KMS-11 (cell line): ENCODE measurements at regions not wholly inside any gene's neighbourhood (a gene's known extent, or its start where the extent isn't known, plus 50 kb on each side); places are given as distances from the start of the nearest gene placed in this dataset.

Experiments used
- H2AFZ ChIP-seq: fragments of 200-600 bp; sonication (generic); 2 replicates; pipeline ENCODE4 v1.6.1; 2016; ENCODE audit warnings: antibody characterized with exemption, mixed run types, low read depth
- H3K27ac ChIP-seq: fragments of 200-600 bp; sonication (generic); 2 replicates; pipeline ENCODE4 v1.6.1; 2016; ENCODE audit warnings: mild to moderate bottlenecking, mixed run types
- H3K27me3 ChIP-seq: fragments of 200-600 bp; sonication (generic); 2 replicates; pipeline ENCODE4 v1.6.1; 2017; ENCODE audit warnings: mild to moderate bottlenecking, low read depth, mixed run types, moderate library complexity; ENCODE audit not compliant: insufficient read depth
- H3K36me3 ChIP-seq: fragments of 200-600 bp; sonication (generic); 2 replicates; pipeline ENCODE4 v1.6.1; 2017; ENCODE audit warnings: mild to moderate bottlenecking, mixed run types; ENCODE audit not compliant: insufficient read depth
- H3K4me1 ChIP-seq: fragments of 200-600 bp; sonication (generic); 2 replicates; pipeline ENCODE4 v1.6.1; 2016; ENCODE audit warnings: mild to moderate bottlenecking, low read depth, mixed run types; ENCODE audit not compliant: poor library complexity, severe bottlenecking
- H3K4me2 ChIP-seq: fragments of 200-600 bp; sonication (generic); 2 replicates; pipeline ENCODE4 v1.7.0; 2016; ENCODE audit warnings: mild to moderate bottlenecking, mixed run types
- H3K4me3 ChIP-seq: fragments of 200-600 bp; sonication (generic); IDR thresholded peaks from 2 replicates; pipeline ENCODE4 v1.6.1; 2017; ENCODE audit warnings: low read depth, low read length, mixed read lengths; ENCODE audit not compliant: insufficient read depth
- H3K79me2 ChIP-seq: fragments of 200-600 bp; sonication (generic); 2 replicates; pipeline ENCODE4 v1.6.1; 2016; ENCODE audit warnings: low read depth, mixed run types; ENCODE audit not compliant: insufficient read depth
- H3K9ac ChIP-seq: fragments of 200-600 bp; sonication (generic); 2 replicates; pipeline ENCODE4 v1.6.1; 2016; ENCODE audit warnings: mild to moderate bottlenecking, mixed run types
- H4K20me1 ChIP-seq: fragments of 200-600 bp; sonication (generic); 2 replicates; pipeline ENCODE4 v1.6.1; 2016; ENCODE audit warnings: mild to moderate bottlenecking, mixed run types; ENCODE audit not compliant: insufficient read depth
- TF ChIP-seq, protein P1 (sequence below): fragments of 200-600 bp; sonication (generic); conservative IDR thresholded peaks from 2 replicates; pipeline ENCODE4 v1.6.1; 2017; ENCODE audit warnings: low read depth, mild to moderate bottlenecking, antibody characterized with exemption, low read length, moderate library complexity, mixed read lengths

- no peak overlapping the region for H3K4me3 ChIP-seq
- TF ChIP-seq, protein P1, sequence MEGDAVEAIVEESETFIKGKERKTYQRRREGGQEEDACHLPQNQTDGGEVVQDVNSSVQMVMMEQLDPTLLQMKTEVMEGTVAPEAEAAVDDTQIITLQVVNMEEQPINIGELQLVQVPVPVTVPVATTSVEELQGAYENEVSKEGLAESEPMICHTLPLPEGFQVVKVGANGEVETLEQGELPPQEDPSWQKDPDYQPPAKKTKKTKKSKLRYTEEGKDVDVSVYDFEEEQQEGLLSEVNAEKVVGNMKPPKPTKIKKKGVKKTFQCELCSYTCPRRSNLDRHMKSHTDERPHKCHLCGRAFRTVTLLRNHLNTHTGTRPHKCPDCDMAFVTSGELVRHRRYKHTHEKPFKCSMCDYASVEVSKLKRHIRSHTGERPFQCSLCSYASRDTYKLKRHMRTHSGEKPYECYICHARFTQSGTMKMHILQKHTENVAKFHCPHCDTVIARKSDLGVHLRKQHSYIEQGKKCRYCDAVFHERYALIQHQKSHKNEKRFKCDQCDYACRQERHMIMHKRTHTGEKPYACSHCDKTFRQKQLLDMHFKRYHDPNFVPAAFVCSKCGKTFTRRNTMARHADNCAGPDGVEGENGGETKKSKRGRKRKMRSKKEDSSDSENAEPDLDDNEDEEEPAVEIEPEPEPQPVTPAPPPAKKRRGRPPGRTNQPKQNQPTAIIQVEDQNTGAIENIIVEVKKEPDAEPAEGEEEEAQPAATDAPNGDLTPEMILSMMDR, result no peak
- H3K79me2 ChIP-seq, result no peaks in the 10 kb centered on the region
- no peak overlapping the region for H3K9ac ChIP-seq
- no peaks in the 10 kb centered on the region for H4K20me1 ChIP-seq
- no peak overlapping the region for H2AFZ ChIP-seq
- H3K4me2 ChIP-seq, result no peak overlapping the region
- H3K27ac ChIP-seq, result no peak overlapping the region
- no peaks in the 10 kb centered on the region for H3K27me3 ChIP-seq
- H3K36me3 ChIP-seq, result no peaks in the 10 kb centered on the region
- H3K4me1 ChIP-seq, result no peaks in the 10 kb centered on the region
These were observed 266.7 kb upstream of the CLNK start for GRCh38 chr4:10951306-10951705.

- Histone ChIP-seq H4K20me1 (no peaks in the 10 kb centered on the region), H3K79me2 (no peaks in the 10 kb centered on the region), H3K4me2 (no peak overlapping the region), H2AFZ (no peak overlapping the region), H3K4me3 (no peak overlapping the region), H3K36me3 (no peaks in the 10 kb centered on the region), H3K27me3 (no peaks in the 10 kb centered on the region), H3K9ac (no peak overlapping the region), H3K4me1 (no peaks in the 10 kb centered on the region), H3K27ac (no peak overlapping the region)
- TF ChIP-seq, protein P1, result no peak
These were observed 264.6 kb upstream of the CLNK start for GRCh38 chr4:10949039-10949733.

DNA sequence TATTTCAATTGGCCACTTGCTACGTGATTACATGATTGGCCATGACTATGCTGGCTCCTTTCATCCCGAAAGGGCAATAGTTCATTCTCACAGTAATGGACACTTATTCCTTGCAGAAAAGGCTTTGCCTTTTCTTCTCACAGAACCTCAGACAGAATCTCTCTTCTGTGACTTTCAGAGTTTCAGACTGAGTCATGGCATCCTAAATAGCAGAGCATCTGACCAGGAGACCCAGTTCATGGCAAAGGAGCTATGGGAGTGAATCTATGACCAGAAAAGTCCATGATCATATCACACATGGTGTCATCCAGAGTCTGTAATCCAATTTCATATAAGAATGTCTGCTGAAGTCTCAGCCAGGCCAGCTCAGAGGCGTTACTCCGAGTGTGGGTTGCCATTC lies 263.3 kb upstream of the CLNK start:
- Histone ChIP-seq H2AFZ (no peak overlapping the region), H3K79me2 (no peaks in the 10 kb centered on the region), H3K9ac (no peak overlapping the region), H3K36me3 (no peaks in the 10 kb centered on the region), H4K20me1 (no peaks in the 10 kb centered on the region), H3K4me3 (no peak overlapping the region), H3K27ac (no peak overlapping the region), H3K4me1 (no peaks in the 10 kb centered on the region), H3K27me3 (no peaks in the 10 kb centered on the region), H3K4me2 (no peak overlapping the region)
- TF ChIP-seq, protein P1, result no peak

GRCh38 chr4:10944321-10944720 lies 259.8 kb upstream of the CLNK start:
- Histone ChIP-seq H3K27me3 (no peaks in the 10 kb centered on the region), H2AFZ (no peak overlapping the region), H3K79me2 (no peaks in the 10 kb centered on the region), H3K9ac (no peak overlapping the region), H3K4me3 (no peak overlapping the region), H3K4me2 (no peak overlapping the region), H4K20me1 (no peaks in the 10 kb centered on the region), H3K36me3 (no peaks in the 10 kb centered on the region), H3K4me1 (no peaks in the 10 kb centered on the region), H3K27ac (no peak overlapping the region)
- TF ChIP-seq, protein P1, result no peak
